ENCODE measurements at regions not wholly inside any gene's neighbourhood (a gene's known extent, or its start where the extent isn't known, plus 50 kb on each side); places are given as distances from the start of the nearest gene placed in this dataset.

GRCh38 chr4:189800545-189801088 lies 140.1 kb upstream of the FRG1 start:
- intact Hi-C loops (cut with micrococcal nuclease; ENCODE audit: unreplicated experiment) (no loop called here), in situ Hi-C loops (cut with HindIII; ENCODE audit: low pct_unique_long_range_greater_than_20kb, low sequenced_read_pairs) (no loop called here)
- DNase-seq (ENCODE audit: low read depth, low spot score) (no peak), ATAC-seq (no peak)
- Histone ChIP-seq H3K9me3 (ENCODE audit: control insufficient read depth, insufficient read depth, low read depth, low read length) (no peaks in the 10 kb centered on the region), H3K27ac (ENCODE audit: low read length) (no peak overlapping the region), H3K27me3 (ENCODE audit: control insufficient read depth, insufficient read depth, low read length) (no peaks in the 10 kb centered on the region), H3K36me3 (ENCODE audit: control insufficient read depth, insufficient read depth, low read length) (no peaks in the 10 kb centered on the region), H3K4me1 (ENCODE audit: control insufficient read depth, insufficient read depth, low read length) (no peaks in the 10 kb centered on the region), H3K4me3 (ENCODE audit: low read depth in 2 of 2, low read length in 2 of 2) (no peak overlapping the region)
- ChIA-PET POLR2A (no interaction called here), CTCF (no interaction called here)
- TF ChIP-seq SIN3A (IDR thresholded peaks at IDR 0.05; ENCODE audit: borderline replicate concordance, insufficient read depth, low read depth, low read length) (no peak), CTCF (IDR thresholded peaks at IDR 0.05) (no peak), TCF7L2 (IDR thresholded peaks at IDR 0.05; ENCODE audit: low read depth, low read length) (no peak), POLR2AphosphoS5 (IDR thresholded peaks at IDR 0.05; ENCODE audit: low read depth, low read length) (no peak), REST (IDR thresholded peaks at IDR 0.05; ENCODE audit: insufficient read depth in 1 of 2, low read depth in 2 of 2, low read length in 1 of 2) (no peak)
- no TSS peak for BruUV-seq (replicated peaks)

- H3K27ac ChIP-seq (ENCODE audit: low read length): no peak overlapping the region
- ATAC-seq (no peak), DNase-seq (ENCODE audit: low read depth, low spot score) (no peak)
- H3K9me3 ChIP-seq (ENCODE audit: control insufficient read depth, insufficient read depth, low read depth, low read length): no peaks in the 10 kb centered on the region
- H3K36me3 ChIP-seq (ENCODE audit: control insufficient read depth, insufficient read depth, low read length): no peaks in the 10 kb centered on the region
- POLR2A ChIA-PET: no interaction called here
- in situ Hi-C loops (cut with HindIII; ENCODE audit: low pct_unique_long_range_greater_than_20kb, low sequenced_read_pairs): no loop called here
- intact Hi-C loops (cut with micrococcal nuclease; ENCODE audit: unreplicated experiment): no loop called here
- H3K27me3 ChIP-seq (ENCODE audit: control insufficient read depth, insufficient read depth, low read length): no peaks in the 10 kb centered on the region
- CTCF ChIA-PET: no interaction called here
- BruUV-seq (replicated peaks): no TSS peak
- H3K4me3 ChIP-seq (ENCODE audit: low read depth in 2 of 2, low read length in 2 of 2): no peak overlapping the region
- H3K4me1 ChIP-seq (ENCODE audit: control insufficient read depth, insufficient read depth, low read length): no peaks in the 10 kb centered on the region
- TF ChIP-seq CTCF (IDR thresholded peaks at IDR 0.05): peak; percentile 40
- no peak for TF ChIP-seq TCF7L2 (IDR thresholded peaks at IDR 0.05; ENCODE audit: low read depth, low read length)
- TF ChIP-seq POLR2AphosphoS5 (IDR thresholded peaks at IDR 0.05; ENCODE audit: low read depth, low read length): no peak
Observed at GRCh38 chr4:189802884-189803283, 137.8 kb upstream of the FRG1 start.
